Testis (tissue), 2 donors: ENCODE measurements at regions not wholly inside any gene's neighbourhood (a gene's known extent, or its start where the extent isn't known, plus 50 kb on each side); places are given as distances from the start of the nearest gene placed in this dataset.

ENCODE experiments used
- DNase-seq: peaks from one replicate; pipeline ENCODE4 v3.0.0-alpha.2; 2019
- H3K27ac ChIP-seq, 2 donors: fragments of 200-600 bp; sonication (generic); one replicate each; pipeline ENCODE4 v1.5.1; 2019
- H3K27me3 ChIP-seq: fragments of 200-600 bp; sonication (generic); one replicate; pipeline ENCODE4 v1.5.1; 2019
- H3K36me3 ChIP-seq: fragments of 200-600 bp; sonication (generic); one replicate; pipeline ENCODE4 v1.5.1; 2017; ENCODE audit warnings: low read depth; ENCODE audit errors: missing control alignments
- H3K4me1 ChIP-seq: fragments of 200-600 bp; sonication (generic); one replicate; pipeline ENCODE4 v1.5.1; 2019
- H3K4me3 ChIP-seq, 2 donors: fragments of 200-600 bp; sonication (generic); one replicate each; pipeline ENCODE4 v1.5.1; 2017 to 2019
- H3K9me3 ChIP-seq: fragments of 200-600 bp; sonication (generic); one replicate; pipeline ENCODE4 v1.5.1; 2017
- POLR2A ChIP-seq: fragments of 450-650 bp; IDR thresholded peaks from one replicate; pipeline ENCODE4 v1.6.1; 2017; ENCODE audit warnings: antibody characterized with exemption, mild to moderate bottlenecking, moderate library complexity
- WGBS, 2 donors: methylation state at CpG; one replicate each; pipeline ENCODE4 v1.1.5; 2018; 5-methylcytosine and 5-hydroxymethylcytosine counted together
- intact Hi-C: fragments of 100-400 bp; cut with DNase I; formaldehyde crosslinking; loops from one replicate; pipeline ENCODE4 v1.15.1; 2023; ENCODE audit warnings: low total_unique reads
- TF ChIP-seq, protein P1 (sequence below), 3 experiments: fragments of 450-650 bp in 2 of 3; fragments of 200-600 bp in 1 of 3; sonication (generic) in 1 of 3; IDR thresholded peaks; one replicate each; pipeline ENCODE4 v1.5.1; 2016 to 2019; ENCODE audit warnings: antibody characterized with exemption in 3 of 3, mild to moderate bottlenecking in 2 of 3, moderate library complexity in 1 of 3

DNA sequence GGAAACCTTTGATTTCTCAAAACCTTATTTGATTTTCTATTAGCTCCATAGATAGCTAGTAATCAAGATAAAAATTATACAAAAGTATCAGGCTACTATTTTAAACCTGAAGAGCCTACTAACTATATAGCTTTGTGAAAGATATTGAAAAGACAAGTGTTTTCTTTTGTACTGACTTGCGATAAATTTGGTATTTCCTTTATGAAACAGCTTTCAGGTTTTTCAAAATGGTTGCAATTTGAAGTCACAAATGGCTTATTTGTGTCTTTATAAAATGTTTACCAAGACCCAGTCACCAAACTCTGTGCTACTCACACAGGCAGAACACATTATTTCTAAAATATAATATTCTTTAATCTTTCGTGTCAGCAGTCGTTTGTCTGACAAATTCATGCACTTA lies 167.5 kb upstream of the ALCAM start:
- intact Hi-C loops = no loop called here
- WGBS, 2 donors = 93% methylated on average over 3 of the region's 3 CpGs
- no peaks in the 10 kb centered on the region for H3K4me1 ChIP-seq

DNA sequence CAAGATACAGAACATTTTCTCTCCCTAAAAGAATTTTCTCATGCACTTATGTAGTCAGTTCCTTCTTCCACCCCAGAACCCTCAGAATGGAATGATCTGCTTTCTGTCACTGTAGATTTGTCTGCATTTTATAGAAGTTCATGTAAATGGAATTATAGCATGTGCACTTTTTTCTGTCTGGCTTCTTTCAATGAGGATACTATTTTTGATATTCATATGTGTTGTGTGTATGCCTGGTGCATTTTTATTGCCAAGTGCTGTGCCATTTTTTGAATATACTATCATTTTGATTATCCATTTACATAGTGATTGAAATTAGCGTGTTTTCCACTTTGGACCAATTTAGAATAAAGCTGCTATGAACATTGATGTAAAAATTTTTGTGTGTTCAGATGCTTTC lies 156.6 kb upstream of the ALCAM start:
- DNase-seq = no peak

More for the DNA sequence above, 167.5 kb upstream of the ALCAM start:
- no peaks in the 10 kb centered on the region for H3K9me3 ChIP-seq
- TF ChIP-seq, protein P1, sequence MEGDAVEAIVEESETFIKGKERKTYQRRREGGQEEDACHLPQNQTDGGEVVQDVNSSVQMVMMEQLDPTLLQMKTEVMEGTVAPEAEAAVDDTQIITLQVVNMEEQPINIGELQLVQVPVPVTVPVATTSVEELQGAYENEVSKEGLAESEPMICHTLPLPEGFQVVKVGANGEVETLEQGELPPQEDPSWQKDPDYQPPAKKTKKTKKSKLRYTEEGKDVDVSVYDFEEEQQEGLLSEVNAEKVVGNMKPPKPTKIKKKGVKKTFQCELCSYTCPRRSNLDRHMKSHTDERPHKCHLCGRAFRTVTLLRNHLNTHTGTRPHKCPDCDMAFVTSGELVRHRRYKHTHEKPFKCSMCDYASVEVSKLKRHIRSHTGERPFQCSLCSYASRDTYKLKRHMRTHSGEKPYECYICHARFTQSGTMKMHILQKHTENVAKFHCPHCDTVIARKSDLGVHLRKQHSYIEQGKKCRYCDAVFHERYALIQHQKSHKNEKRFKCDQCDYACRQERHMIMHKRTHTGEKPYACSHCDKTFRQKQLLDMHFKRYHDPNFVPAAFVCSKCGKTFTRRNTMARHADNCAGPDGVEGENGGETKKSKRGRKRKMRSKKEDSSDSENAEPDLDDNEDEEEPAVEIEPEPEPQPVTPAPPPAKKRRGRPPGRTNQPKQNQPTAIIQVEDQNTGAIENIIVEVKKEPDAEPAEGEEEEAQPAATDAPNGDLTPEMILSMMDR (IDR thresholded peaks at IDR 0.05) = no peak
- no peak for TF ChIP-seq POLR2A
- H3K27ac ChIP-seq = no peak overlapping the region
- H3K27me3 ChIP-seq = no peaks in the 10 kb centered on the region
- DNase-seq = no peak
- H3K4me3 ChIP-seq = no peak overlapping the region
- H3K36me3 ChIP-seq = no peaks in the 10 kb centered on the region

GRCh38 chr3:105214590-105214989 lies 152.1 kb upstream of the ALCAM start:
- Histone ChIP-seq H3K36me3 (no peaks in the 10 kb centered on the region), H3K4me3 (no peak overlapping the region), H3K27ac (no peak overlapping the region), H3K4me1 (no peaks in the 10 kb centered on the region), H3K9me3 (no peaks in the 10 kb centered on the region), H3K27me3 (no peaks in the 10 kb centered on the region)
- WGBS, 2 donors = 59 to 73% methylated on average over 1 of the region's 1 CpG
- TF ChIP-seq POLR2A = no peak
- TF ChIP-seq, protein P1 (IDR thresholded peaks at IDR 0.05) = no peak
- DNase-seq = no peak
- intact Hi-C loops = no loop called here

More for the DNA sequence above, 156.6 kb upstream of the ALCAM start:
- H3K27ac ChIP-seq = no peak overlapping the region
- H3K4me1 ChIP-seq = no peaks in the 10 kb centered on the region
- H3K9me3 ChIP-seq = no peaks in the 10 kb centered on the region
- H3K27me3 ChIP-seq = no peaks in the 10 kb centered on the region
- H3K4me3 ChIP-seq = no peak overlapping the region
- no peaks in the 10 kb centered on the region for H3K36me3 ChIP-seq
- TF ChIP-seq, protein P1 (IDR thresholded peaks at IDR 0.05) = no peak
- TF ChIP-seq POLR2A = no peak
- intact Hi-C loops = no loop called here
- WGBS, 2 donors = 81 to 95% methylated on average over 1 of the region's 1 CpG

- WGBS, 2 donors = 64 to 84% methylated on average over 8 of the region's 8 CpGs
- H3K36me3 ChIP-seq = no peaks in the 10 kb centered on the region
- no peak overlapping the region for H3K4me3 ChIP-seq
- DNase-seq = no peak
- no peaks in the 10 kb centered on the region for H3K4me1 ChIP-seq
- H3K9me3 ChIP-seq = no peaks in the 10 kb centered on the region
- no peaks in the 10 kb centered on the region for H3K27me3 ChIP-seq
- TF ChIP-seq, protein P1 (IDR thresholded peaks at IDR 0.05) = no peak
- no peak for TF ChIP-seq POLR2A
- H3K27ac ChIP-seq = no peak overlapping the region
- intact Hi-C loops = no loop called here
Measured at GRCh38 chr3:105222568-105223093, 144.1 kb upstream of the ALCAM start.

GRCh38 chr3:105223815-105224214 lies 142.9 kb upstream of the ALCAM start:
- DNase-seq = no peak
- no peaks in the 10 kb centered on the region for H3K9me3 ChIP-seq
- WGBS, 2 donors = 71 to 81% methylated on average over 10 to 11 of the region's 11 CpGs
- intact Hi-C loops = no loop called here
- H3K4me1 ChIP-seq = no peaks in the 10 kb centered on the region
- H3K27me3 ChIP-seq = no peaks in the 10 kb centered on the region
- no peak overlapping the region for H3K27ac ChIP-seq
- no peak overlapping the region for H3K4me3 ChIP-seq
- no peaks in the 10 kb centered on the region for H3K36me3 ChIP-seq
- TF ChIP-seq POLR2A = no peak
- TF ChIP-seq, protein P1 (IDR thresholded peaks at IDR 0.05) = no peak
